Ishikawa (cell line): ENCODE measurements at regions not wholly inside any gene's neighbourhood (a gene's known extent, or its start where the extent isn't known, plus 50 kb on each side); places are given as distances from the start of the nearest gene placed in this dataset.

Experiments
- CEBPB ChIP-seq: IDR thresholded peaks from 2 replicates; pipeline ENCODE4 v1.6.1; 2012
- CREB1 ChIP-seq: IDR thresholded peaks from 2 replicates; pipeline ENCODE4 v1.6.1; 2012; ENCODE audit warnings: low read depth
- EGR1 ChIP-seq: IDR thresholded peaks from 2 replicates; pipeline ENCODE4 v1.6.1; 2012
- EP300 ChIP-seq: IDR thresholded peaks from 2 replicates; pipeline ENCODE4 v1.6.1; 2012; ENCODE audit warnings: borderline replicate concordance
- FOXM1 ChIP-seq: IDR thresholded peaks from 2 replicates; pipeline ENCODE4 v1.6.1; 2012; ENCODE audit warnings: low read depth, borderline replicate concordance
- MAX ChIP-seq: IDR thresholded peaks from 2 replicates; pipeline ENCODE4 v1.6.1; 2012
- NFIC ChIP-seq: IDR thresholded peaks from 2 replicates; pipeline ENCODE4 v1.6.1; 2012
- RAD21 ChIP-seq: IDR thresholded peaks from 2 replicates; pipeline ENCODE4 v1.6.1; 2012; ENCODE audit warnings: low read depth
- REST ChIP-seq: IDR thresholded peaks from 2 replicates; pipeline ENCODE4 v1.6.1; 2012; ENCODE audit warnings: low read depth, mild to moderate bottlenecking
- TAF1 ChIP-seq: IDR thresholded peaks from 2 replicates; pipeline ENCODE4 v1.6.1; 2012; ENCODE audit warnings: low read depth, mild to moderate bottlenecking
- TCF12 ChIP-seq: IDR thresholded peaks from 2 replicates; pipeline ENCODE4 v1.6.1; 2012; ENCODE audit warnings: low read depth
- TEAD4 ChIP-seq: IDR thresholded peaks from 2 replicates; pipeline ENCODE4 v1.6.1; 2012
- USF1 ChIP-seq: IDR thresholded peaks from 2 replicates; pipeline ENCODE4 v1.6.1; 2012
- YY1 ChIP-seq: IDR thresholded peaks from 2 replicates; pipeline ENCODE4 v1.6.1; 2012; ENCODE audit warnings: low read depth
- ZBTB7A ChIP-seq: IDR thresholded peaks from 2 replicates; pipeline ENCODE4 v1.6.1; 2012; ENCODE audit warnings: low read depth

- TF ChIP-seq ZBTB7A (no peak), YY1 (no peak), FOXM1 (no peak), TCF12 (no peak), EP300 (no peak), TAF1 (no peak), NFIC (no peak), USF1 (no peak), RAD21 (no peak), MAX (no peak), REST (no peak), TEAD4 (no peak), CEBPB (no peak), CREB1 (no peak)
Observed at GRCh38 chr9:7289773-7290172, 509.8 kb downstream of the DMAC1 start.

- TF ChIP-seq RAD21 (no peak), TEAD4 (no peak), NFIC (no peak), USF1 (no peak), ZBTB7A (no peak), TCF12 (no peak), YY1 (no peak), FOXM1 (no peak), EP300 (no peak), REST (no peak), EGR1 (no peak), TAF1 (no peak)
Observed at GRCh38 chr9:7287986-7288385, 511.6 kb downstream of the DMAC1 start.

- TF ChIP-seq REST (no peak), EP300 (no peak), RAD21 (no peak), TEAD4 (no peak), NFIC (no peak), FOXM1 (no peak), CEBPB (no peak), USF1 (no peak), CREB1 (no peak), MAX (no peak)
Observed at GRCh38 chr9:7287065-7287464, 512.5 kb downstream of the DMAC1 start.

- no peak for TF ChIP-seq USF1
- TF ChIP-seq CREB1 = no peak
- no peak for TF ChIP-seq EGR1
- TF ChIP-seq YY1 = no peak
- TF ChIP-seq TCF12 = no peak
- TF ChIP-seq REST = no peak
- TF ChIP-seq ZBTB7A = no peak
- TF ChIP-seq NFIC = no peak
- no peak for TF ChIP-seq FOXM1
- no peak for TF ChIP-seq EP300
- no peak for TF ChIP-seq MAX
- TF ChIP-seq CEBPB = no peak
- TF ChIP-seq TAF1 = no peak
- TF ChIP-seq RAD21 = no peak
- no peak for TF ChIP-seq TEAD4
Observed at GRCh38 chr9:7286101-7286500, 513.5 kb downstream of the DMAC1 start.
